ENCODE measurements at regions not wholly inside any gene's neighbourhood (a gene's known extent, or its start where the extent isn't known, plus 50 kb on each side); places are given as distances from the start of the nearest gene placed in this dataset.
A peak's percentile ranks its signal among the peaks of the same experiment; 100 is the strongest.

GRCh38 chr12:40622246-40622838 is 69.9 kb upstream of the CNTN1 start:
- DNase-seq, result peak; percentile 22

GRCh38 chr12:40632171-40632570 is 60.1 kb upstream of the CNTN1 start:
- no peak for DNase-seq

- DNase-seq, result no peak
Observed at GRCh38 chr12:40632933-40633332, 59.3 kb upstream of the CNTN1 start.

GRCh38 chr12:40634517-40635131 is 57.6 kb upstream of the CNTN1 start:
- no peak for DNase-seq

- DNase-seq, result no peak
Observed at GRCh38 chr12:40635141-40635731, 57.0 kb upstream of the CNTN1 start.

All from stimulated activated CD4-positive, alpha-beta T cell treated with anti-CD3 and anti-CD28 coated beads, Interleukin-4, amount 100 ng/mL, for 1 hour (primary cell).